NCI-H82 treated with DMSO at 0.1 percent for 48 hours (cell line): ENCODE measurements at regions not wholly inside any gene's neighbourhood (a gene's known extent, or its start where the extent isn't known, plus 50 kb on each side); places are given as distances from the start of the nearest gene placed in this dataset.

Experiments used
- DNase-seq: peaks from one replicate; lab custom pipeline; 2025; ENCODE audit not compliant: unreplicated experiment; lab: John Stamatoyannopoulos, UW

DNA sequence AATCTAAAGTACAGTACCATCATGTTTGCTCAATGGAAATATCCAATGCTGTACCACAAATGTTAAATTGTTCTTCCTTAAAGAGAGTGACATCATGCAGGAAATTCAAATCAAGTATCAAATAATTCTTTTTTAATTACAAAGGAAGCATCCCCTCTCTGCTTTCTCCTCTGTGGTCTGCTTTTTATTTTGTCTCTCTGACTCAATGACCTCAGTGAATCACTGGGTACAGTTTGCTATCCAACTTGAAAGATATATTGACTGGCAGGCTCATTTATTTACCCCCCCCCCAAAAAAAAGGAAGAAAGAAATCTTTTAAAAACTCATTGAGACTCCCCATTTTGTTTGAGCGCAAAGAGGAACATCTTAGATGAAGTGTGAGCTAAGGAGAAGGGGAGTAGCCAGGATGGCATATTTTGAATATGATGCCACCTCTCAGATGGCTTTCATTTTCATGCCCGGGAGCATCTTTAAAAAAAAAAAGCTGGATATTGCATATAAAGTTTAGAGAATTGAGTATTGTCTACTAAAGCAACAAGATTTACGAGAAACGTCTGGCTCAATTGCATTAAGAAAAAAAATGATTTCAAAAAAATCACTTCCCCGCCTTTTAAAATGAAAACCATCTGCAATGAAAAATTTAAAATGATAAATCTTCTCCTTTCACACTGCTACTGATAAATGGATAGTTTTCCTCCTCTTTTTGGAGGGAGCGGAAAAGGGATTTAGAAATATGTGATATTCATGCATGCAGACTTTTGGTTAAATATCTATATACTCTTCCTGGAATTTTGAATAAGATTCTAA lies 307.1 kb upstream of the DPH6 start:
- DNase-seq, result no peak

GRCh38 chr15:35854316-35854715 lies 308.4 kb upstream of the DPH6 start:
- DNase-seq, result no peak

DNA sequence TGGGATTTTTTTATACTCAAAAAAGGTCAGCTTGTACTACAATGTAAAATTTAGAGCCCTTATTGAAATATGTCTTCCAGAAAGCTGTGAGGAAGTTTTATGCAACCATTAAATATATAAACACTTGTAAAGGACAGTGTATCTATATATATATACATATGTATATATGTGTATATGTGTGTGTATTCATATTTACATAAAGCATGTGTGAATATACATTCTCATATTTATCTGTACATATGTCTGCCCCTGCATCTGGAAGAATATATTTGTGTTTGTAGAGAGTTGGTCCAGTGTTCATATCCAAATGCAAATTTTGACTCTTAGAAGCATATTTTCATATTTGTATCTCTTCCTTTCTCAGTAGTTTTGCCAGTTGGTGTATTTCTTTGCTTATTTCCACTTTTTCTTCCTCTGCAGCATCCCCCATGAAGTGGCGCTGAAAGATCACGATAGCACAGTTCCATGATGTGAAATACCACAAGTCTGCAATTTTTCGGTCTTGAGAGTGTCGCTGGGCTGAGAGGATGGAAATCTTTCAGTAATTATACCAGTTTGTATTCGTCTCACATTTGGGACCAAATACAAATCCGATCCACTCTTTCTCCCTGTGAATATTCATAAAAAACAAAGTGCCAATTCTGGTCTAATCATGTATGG lies 311.7 kb upstream of the DPH6 start:
- no peak for DNase-seq

GRCh38 chr15:35858707-35859106 lies 312.7 kb upstream of the DPH6 start:
- DNase-seq, result no peak

DNA sequence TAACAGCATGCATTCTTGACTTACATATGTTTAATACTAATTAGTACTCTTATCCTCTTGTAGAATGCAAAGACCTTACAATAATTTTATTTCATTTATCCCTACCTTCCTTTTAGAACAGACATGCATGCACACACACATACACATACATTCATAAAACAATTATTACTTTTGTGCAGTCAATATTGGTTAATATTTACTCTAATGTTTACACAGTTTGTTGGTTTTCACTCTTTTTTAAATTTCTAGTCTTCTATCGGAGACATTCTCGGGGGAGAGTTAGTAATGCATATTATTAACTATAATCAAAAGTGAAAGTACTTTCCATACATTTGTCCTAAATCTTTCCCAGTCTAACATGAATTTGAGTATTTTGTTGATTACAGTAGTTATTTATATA lies 317.7 kb upstream of the DPH6 start:
- no peak for DNase-seq

- DNase-seq, result no peak
Measured at GRCh38 chr15:35867356-35867755, 321.4 kb upstream of the DPH6 start.

GRCh38 chr15:35871282-35871681 lies 325.3 kb upstream of the DPH6 start:
- DNase-seq, result no peak

DNA sequence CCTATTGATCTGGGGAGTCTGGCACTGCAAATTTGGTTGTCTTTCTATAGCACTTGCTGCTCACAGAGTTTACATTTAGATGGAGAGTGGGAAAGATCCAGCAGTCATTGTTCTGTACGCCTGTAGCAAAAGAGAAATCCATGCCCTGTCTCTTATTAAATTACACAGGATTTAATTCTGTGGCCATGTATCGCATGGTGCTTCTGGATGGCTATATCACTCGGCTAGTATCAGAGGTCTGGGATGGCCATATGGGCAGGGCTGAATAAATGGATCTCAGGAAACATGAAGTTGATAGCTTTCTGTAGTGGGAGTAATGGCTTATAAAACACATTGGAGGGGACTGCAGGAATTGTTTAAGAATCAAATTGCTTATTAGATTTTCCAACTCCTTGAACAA lies 325.8 kb upstream of the DPH6 start:
- DNase-seq, result no peak

GRCh38 chr15:35872577-35872976 lies 326.6 kb upstream of the DPH6 start:
- no peak for DNase-seq

GRCh38 chr15:35874260-35874905 lies 328.4 kb upstream of the DPH6 start:
- no peak for DNase-seq

DNA sequence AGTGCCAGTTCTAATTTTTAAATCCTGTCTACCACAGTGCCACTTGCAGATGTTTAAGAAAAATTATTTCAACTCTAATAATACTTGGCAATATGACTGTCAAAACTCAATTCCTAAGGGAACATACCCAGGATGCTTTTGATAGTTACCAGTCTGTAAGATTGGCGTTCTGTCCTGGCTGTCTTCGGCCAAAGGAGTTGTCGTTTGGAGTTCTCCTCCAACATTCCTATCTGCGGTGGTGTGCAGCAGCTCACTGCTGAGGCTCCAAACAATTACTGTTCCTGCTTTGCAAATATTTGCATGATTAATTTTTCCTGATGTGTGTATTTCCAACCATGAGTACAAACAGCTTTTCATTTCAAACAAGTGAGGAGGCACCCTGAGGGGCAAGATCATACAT lies 330.8 kb upstream of the DPH6 start:
- DNase-seq, result no peak

- no peak for DNase-seq
Measured at GRCh38 chr15:35880896-35881295, 334.9 kb upstream of the DPH6 start.

DNA sequence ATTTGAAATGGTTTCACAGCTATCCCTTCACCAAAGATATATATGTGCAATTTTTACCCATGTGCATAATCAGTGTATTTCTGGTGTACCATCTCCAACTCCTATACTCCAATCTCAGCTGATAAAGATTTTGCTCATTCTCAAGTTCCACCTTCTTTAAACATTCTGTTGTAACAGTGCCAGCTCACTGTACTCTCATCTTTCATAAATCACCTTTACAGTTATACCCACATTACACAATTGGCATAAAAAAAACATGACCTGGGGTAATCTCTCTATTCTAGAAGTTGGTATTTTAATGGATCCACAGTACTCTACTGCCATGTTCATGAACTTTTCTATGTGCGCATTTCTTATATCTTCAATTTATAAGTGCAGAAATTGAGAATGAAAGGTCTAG lies 339.9 kb upstream of the DPH6 start:
- DNase-seq, result no peak

DNA sequence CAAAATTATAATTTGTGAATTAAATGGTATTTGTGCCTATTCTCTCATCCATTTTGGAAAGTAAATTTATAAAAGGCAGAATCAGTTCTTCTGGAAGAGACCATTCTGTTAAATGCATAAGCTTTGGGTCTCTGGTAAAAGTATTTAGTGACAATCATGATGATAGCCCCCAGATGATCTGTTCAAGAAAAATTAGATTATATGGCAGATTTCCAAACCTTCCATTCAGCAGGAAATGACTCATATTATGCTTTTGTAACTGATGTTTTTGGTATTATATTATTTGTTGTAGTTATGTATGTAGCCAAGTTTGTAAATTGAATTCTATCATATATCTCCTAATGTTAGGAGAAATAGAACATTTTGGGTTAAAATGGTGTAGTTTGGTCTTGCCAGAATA lies 340.8 kb upstream of the DPH6 start:
- no peak for DNase-seq

DNA sequence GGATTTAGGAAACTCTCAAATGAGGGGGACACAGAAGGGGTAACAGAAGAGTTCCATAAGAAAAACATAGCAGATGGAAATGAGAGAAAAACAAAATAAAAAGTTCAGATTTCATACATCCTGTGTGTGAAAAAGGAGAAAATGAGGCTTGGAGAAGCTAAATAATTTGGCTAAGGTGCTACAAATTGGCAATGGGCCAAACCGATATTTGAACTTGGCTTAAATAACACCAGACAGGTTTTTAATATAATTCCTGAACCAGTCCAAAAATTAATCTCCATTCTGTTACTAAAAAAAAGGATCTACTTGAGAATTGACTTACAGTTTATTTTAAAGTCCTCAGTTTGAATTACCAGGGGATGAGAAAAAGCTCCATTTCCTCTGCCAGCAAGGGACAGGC lies 342.9 kb upstream of the DPH6 start:
- DNase-seq, result no peak

GRCh38 chr15:35907511-35907910 lies 361.5 kb upstream of the DPH6 start:
- no peak for DNase-seq

DNA sequence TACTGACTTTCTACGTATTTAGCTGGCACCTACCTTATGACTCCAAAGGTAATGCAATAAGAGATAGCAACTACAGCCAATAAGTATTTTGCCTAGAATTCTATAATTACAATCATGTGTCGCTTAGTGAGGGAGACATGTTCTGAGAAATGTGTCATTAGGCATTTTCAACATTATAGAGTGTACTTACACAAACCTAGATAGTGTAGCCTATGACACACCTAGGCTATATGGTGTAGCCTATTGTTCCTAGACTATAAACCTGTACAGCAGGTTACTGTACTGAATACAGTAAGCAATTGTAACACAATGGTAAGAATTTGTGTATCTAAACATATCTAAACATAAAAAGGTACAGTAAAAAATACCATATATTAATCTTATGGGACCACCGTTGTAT lies 363.4 kb upstream of the DPH6 start:
- no peak for DNase-seq

DNA sequence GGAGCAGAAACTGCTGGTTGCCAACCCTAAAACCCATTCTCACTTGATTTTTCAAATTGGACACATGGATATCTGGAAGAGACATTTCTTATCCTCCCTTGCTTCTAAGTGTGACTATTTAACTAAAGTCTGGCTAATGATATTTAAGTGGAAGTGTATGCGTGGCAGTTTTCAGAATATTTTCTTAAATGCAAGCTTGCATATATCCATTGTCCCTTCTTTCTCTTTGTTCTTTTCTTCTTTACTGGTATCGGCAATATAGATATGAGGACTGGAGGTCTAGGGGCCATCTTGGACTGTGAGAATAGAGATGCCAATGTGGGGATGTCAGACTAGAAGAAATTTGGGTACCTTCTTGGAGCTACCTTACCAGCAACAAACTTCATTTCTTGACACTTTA lies 364.3 kb upstream of the DPH6 start:
- no peak for DNase-seq

DNA sequence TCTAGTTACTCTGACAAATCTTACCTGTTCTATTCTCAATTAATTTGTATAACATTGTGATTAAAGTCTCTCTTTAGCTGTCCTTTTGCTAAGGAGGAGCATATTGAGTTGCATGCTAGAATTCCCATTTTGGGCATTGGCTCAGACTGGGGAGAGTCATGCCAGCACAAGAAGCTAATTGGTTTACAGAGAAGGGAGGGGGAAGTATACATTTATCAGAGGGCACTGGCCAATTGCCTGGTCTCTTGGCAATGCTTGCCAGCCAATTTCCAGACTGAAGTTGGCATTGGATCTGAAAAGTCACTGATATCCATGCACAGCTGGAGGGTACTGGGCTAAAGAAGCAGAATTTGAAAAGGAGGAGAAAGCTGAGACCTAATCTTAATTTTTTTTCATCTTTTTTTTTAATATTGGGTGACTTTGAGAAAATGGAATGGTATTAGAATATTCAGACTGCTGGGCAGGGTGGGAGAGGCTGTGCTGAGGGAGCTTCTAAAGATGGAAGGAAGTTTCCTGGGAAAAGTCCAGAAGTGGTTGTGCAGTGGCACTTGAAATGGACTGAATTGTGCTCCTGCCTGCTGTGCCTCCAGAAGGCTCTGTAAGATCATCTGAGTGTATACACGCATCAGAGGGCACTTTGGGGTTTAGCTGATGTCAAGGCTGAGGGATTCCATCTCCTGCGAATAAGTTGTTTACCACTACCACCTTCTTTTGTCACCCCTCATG lies 365.2 kb upstream of the DPH6 start:
- no peak for DNase-seq

- no peak for DNase-seq
Measured at GRCh38 chr15:35912196-35912595, 366.2 kb upstream of the DPH6 start.

- no peak for DNase-seq
Measured at GRCh38 chr15:35914573-35914972, 368.6 kb upstream of the DPH6 start.

- no peak for DNase-seq
Measured at GRCh38 chr15:35921046-35921445, 375.1 kb upstream of the DPH6 start.
